ENCODE measurements at regions not wholly inside any gene's neighbourhood (a gene's known extent, or its start where the extent isn't known, plus 50 kb on each side); places are given as distances from the start of the nearest gene placed in this dataset.
A peak's percentile ranks its signal among the peaks of the same experiment; 100 is the strongest.

GRCh38 chr5:39502704-39503103 lies 77.9 kb upstream of the DAB2 start:
- DNase-seq (ENCODE audit: low read depth), result no peak
- H3K4me3 ChIP-seq (ENCODE audit: low read length), result no peak overlapping the region
- TF ChIP-seq CTCF (IDR thresholded peaks at IDR 0.05; ENCODE audit: insufficient read depth, low read depth, low read length, missing control alignments), result no peak

- TF ChIP-seq CTCF (IDR thresholded peaks at IDR 0.05; ENCODE audit: insufficient read depth, low read depth, low read length, missing control alignments), result no peak
- peak; percentile 70 for DNase-seq (ENCODE audit: low read depth)
- H3K4me3 ChIP-seq (ENCODE audit: low read length), result no peak overlapping the region
Observed at GRCh38 chr5:39501397-39501796, 76.6 kb upstream of the DAB2 start.

GRCh38 chr5:39500551-39501175 lies 75.9 kb upstream of the DAB2 start:
- H3K4me3 ChIP-seq (ENCODE audit: low read length), result no peak overlapping the region
- TF ChIP-seq CTCF (IDR thresholded peaks at IDR 0.05; ENCODE audit: insufficient read depth, low read depth, low read length, missing control alignments), result no peak
- DNase-seq (ENCODE audit: low read depth), result no peak

- DNase-seq (ENCODE audit: low read depth), result peak; percentile 46
Observed at GRCh38 chr5:39498278-39498952, 73.6 kb upstream of the DAB2 start.

GRCh38 chr5:39497322-39497721 lies 72.5 kb upstream of the DAB2 start:
- DNase-seq (ENCODE audit: low read depth), result no peak
- no peak for TF ChIP-seq CTCF (IDR thresholded peaks at IDR 0.05; ENCODE audit: insufficient read depth, low read depth, low read length, missing control alignments)

More at GRCh38 chr5:39498278-39498952, 73.6 kb upstream of the DAB2 start:
- H3K4me3 ChIP-seq (ENCODE audit: low read length), result no peak overlapping the region
- no peak for TF ChIP-seq CTCF (IDR thresholded peaks at IDR 0.05; ENCODE audit: insufficient read depth, low read depth, low read length, missing control alignments)

GRCh38 chr5:39495227-39495626 lies 70.4 kb upstream of the DAB2 start:
- DNase-seq (ENCODE audit: low read depth), result no peak
- no peak for TF ChIP-seq CTCF (IDR thresholded peaks at IDR 0.05; ENCODE audit: insufficient read depth, low read depth, low read length, missing control alignments)
- no peak overlapping the region for H3K4me3 ChIP-seq (ENCODE audit: low read length)

More at GRCh38 chr5:39497322-39497721, 72.5 kb upstream of the DAB2 start:
- no peak overlapping the region for H3K4me3 ChIP-seq (ENCODE audit: low read length)

GRCh38 chr5:39494534-39494933 lies 69.8 kb upstream of the DAB2 start:
- no peak overlapping the region for H3K4me3 ChIP-seq (ENCODE audit: low read length)
- no peak for DNase-seq (ENCODE audit: low read depth)
- no peak for TF ChIP-seq CTCF (IDR thresholded peaks at IDR 0.05; ENCODE audit: insufficient read depth, low read depth, low read length, missing control alignments)
